HG03175 (cell line): ENCODE measurements at regions not wholly inside any gene's neighbourhood (a gene's known extent, or its start where the extent isn't known, plus 50 kb on each side); places are given as distances from the start of the nearest gene placed in this dataset.
"Not testable (repeated sequence)": the region's sequence is repeated elsewhere in the genome, so short reads cannot be mapped to it uniquely, and the experiment has no call there.

Experiments
- ATAC-seq: cut with Tn5 transposase; IDR thresholded peaks from one replicate; pipeline ENCODE4 v1.9.1; 2021; ENCODE audit warnings: mild to moderate bottlenecking, moderate library complexity; ENCODE audit not compliant: unreplicated experiment

DNA sequence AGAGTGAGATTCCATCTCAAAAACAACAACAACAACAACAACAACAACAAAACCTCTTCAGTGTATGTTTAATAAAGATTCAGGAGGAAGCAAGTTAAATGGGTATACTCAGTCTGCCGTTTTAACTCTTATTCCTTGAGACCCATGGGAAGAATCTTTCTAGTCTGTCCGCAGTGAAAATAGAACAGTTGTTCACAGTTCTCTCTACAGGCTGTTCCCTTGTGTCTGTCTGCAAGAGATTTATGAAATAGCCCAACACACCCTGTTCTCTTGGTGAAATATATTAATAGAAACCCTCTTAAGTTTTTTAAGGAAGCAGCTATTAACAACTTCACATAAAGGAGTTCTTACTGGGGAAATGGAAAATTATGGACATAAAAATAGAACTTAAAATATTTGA, 682.2 kb upstream of the RAG2 start:
- no peak for ATAC-seq

DNA sequence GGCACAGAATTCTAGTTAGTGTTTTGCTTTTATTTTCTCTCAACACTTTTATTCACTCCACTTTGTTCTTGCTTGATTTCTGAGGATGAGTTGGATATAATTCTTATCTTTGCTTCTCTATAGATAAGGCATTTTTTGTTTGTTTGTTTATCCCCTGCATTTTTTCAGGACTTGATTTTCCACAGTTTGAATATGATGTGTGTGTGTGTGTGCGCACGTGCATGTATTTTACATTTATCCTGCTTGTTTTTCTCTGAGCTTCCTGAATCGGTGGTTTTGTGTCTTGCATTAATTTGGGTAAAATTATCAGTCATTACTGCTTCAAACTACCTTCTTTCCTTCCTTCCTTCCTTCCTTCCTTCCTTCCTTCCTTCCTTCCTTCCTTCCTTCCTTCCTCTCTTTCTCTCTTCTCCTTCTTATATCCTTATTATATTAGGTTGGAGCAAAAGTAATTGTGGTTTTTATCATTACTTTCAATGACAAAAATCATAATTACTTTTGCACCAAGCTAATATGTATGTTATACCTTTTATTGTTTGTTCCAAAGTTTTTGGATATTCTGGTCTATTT, 679.9 kb upstream of the RAG2 start:
- ATAC-seq: no peak

DNA sequence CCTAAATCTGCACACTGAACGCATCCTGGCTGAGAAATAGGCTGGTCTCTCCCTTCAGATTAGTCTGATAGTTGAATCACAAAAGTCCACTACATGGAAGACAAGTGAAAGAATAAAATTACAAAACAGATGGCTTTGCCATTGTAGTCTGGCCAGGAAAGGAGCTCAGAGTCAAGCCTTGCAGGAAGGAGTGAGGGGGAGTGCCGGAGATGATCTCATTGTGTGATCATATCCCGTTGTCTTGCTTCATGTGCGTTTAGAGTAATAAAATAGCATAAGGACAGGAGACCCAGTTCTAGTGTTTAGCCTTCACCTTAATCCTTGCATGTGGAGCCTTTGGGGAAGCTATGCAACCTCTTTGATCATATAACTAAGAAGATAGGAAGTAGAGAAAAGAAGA, 666.7 kb upstream of the RAG2 start:
- no peak for ATAC-seq

DNA sequence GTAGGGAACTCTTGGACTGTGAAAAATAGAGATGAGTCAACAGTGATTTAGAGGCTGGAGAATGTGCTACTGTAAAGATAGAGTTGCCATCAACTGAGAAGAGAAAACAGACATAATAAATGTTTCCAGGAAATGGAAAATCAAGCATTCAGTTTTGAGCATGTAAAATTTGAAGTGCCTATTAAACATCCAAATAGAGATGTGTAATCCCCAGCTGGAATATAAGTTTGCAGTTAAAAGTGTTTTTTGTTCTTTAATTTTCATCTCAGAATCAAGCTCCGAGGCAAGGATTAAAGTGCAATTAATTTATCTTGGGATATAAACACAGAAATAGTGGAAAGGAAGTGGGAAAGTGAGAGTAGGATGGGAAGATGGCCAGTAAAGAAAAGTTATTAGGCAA, 666.0 kb upstream of the RAG2 start:
- ATAC-seq: no peak

DNA sequence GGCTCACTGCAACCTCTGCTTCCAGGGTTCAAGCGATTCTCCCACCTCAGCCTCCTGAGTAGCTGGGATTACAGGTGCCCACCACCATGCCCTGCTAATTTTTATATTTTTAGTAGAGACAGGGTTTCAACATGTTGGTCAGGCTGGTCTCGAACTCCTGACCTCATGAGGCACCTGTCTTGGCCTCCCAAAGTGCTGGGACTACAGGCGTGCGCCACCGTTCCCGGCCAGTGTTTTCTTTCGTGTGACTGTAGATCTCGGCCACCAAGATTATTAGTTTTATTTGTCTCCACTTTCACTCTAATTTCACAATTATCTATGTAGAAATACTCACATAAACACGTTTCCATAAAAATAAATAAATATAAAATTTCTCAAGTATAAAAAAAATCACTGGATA, 665.4 kb upstream of the RAG2 start:
- not testable (repeated sequence) for ATAC-seq

DNA sequence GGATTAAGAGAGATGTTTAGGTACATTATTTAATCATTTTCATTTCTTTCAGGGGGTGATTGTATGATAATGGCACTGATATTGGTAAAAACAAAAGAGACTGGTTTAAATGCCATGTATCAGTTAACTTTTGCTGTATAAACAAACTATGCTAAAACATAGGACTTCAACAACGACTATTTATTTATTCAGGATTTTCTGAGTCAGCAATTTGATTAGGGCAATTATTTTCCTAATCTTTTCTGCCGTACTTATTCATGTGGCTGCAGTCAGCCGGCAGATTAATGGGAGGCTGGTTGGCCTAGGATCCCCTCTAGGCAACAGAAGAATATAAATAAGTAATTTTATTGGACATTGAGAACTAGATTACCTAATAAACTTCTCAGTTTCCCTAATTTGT, 661.7 kb upstream of the RAG2 start:
- no peak for ATAC-seq

DNA sequence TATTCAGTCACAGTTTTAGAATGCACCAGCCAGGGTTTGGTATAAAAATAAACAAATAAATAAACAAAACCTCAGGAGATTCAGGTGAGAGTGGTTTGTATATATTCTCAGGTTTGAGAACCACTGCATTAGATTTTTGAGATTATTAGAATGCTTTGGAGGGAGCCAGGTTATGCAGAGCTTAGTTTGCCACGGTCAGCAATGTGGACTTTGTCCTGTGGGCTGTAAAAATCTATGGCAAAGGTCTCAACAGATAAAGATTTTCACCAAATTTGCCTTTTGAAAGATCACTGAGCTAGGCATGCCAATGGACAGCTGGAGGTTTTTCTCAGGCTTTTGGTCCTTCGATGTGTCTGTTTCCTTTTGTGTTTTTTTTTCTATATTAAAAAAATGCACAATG, 650.1 kb upstream of the RAG2 start:
- no peak for ATAC-seq

DNA sequence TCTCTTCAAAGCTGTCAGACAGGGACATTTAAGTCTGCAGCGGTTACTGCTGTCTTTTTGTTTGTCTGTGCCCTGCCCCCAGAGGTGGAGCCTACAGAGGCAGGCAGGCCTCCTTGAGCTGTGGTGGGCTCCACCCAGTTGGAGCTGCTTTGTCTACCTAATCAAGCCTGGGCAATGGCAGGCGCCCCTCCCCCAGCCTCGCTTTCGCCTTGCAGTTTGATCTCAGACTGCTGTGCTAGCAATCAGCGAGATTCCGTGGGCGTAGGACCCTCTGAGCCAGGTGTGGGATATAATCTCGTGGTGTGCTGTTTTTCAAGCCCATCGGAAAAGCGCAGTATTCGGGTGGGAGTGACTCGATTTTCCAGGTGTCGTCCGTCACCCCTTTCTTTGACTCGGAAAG, 648.1 kb upstream of the RAG2 start:
- not testable (repeated sequence) for ATAC-seq

DNA sequence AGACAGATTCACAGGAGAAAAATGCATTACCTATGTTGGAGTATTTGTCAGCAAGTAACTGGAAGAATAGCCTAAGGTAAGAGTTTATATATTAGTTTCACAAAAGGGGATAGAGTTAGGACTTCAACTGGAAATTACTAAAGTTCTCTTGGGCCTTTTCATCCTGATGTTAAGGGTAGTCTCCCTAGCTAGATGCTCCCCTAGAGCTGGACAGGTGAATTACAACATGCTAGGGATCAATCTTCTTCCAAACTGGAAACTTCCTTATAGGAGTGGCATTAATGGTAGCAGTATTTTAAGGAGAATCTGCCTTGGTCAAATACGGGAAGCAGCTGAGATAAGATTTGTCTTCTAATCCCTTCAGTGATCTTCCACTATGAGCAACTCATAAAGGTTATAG, 632.8 kb upstream of the RAG2 start:
- ATAC-seq: no peak

DNA sequence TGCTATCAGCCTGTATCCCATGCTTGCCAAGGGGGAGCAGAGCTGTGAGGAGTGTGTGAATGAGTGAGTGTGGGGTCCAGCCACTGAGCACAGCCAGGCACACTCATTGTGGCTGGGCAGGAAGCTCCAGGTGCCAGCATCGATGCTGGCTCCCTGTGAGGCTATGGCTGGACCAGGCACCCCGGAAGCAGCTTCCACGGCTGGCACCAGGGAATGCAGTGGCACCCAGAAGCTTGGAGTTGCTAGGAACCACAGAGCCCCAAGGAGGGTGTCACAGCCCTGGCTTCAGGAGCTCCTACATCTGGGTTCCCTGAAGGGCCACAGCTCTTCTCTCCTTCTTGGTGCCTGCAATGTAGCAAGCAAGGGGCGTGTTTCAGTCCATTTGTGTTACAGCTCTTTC, 625.9 kb upstream of the RAG2 start:
- ATAC-seq: no peak

DNA sequence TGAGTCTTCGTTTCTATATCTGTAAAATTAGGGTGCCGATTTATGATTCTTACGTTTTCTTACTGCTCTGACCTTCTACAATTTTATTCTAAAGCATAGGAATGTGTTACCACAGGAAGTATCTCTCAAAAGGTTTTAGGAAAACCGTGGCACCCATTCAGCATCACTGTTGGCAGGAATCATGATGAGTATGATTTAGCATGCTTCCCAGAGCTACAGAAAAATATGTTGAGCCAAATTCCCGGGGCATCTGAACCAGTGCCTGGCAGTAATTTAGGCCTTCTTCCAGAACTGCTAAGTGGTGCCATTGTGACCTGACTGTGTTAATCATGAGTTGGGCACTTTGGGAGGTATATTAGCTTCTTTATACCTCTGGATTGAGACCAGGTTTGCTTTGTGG, 605.0 kb upstream of the RAG2 start:
- no peak for ATAC-seq

DNA sequence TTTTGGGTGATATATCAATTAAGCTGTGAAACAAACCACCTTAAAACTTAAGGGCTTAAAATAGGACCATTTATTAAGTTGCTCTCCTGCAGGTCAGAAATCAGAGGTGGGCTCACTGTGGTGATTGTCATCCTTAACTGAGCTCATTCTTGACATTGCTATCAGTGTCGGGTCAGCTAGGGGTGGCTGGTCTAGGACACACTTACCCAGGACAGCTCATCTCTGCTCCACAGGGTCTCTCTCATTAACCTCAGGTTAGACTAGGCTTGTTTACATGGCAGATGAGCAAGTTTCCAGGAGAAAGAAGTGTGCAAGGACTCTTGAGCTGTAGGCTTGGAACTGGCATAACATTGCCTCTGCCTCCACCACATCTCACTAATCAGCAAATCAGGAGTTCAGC, 601.0 kb upstream of the RAG2 start:
- ATAC-seq: no peak

DNA sequence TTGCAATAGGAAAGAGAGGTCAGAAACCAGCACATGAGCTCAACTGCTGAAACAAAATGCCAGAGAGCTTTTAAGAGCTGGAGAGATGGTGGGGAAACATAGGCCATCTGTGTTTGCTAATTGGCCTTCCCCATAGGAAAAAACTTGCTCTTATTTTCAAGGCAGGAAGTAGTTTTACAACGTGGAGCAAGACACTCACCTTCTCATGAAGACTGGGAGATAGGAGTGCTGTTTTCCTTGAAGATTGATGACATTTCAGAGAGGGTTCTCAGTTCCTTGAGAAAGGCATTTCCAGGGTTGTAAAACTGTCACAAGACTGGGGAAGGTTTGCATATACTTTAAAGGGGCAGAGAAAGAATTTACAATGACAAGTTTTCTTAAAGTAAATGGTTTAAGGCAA, 586.3 kb upstream of the RAG2 start:
- no peak for ATAC-seq

DNA sequence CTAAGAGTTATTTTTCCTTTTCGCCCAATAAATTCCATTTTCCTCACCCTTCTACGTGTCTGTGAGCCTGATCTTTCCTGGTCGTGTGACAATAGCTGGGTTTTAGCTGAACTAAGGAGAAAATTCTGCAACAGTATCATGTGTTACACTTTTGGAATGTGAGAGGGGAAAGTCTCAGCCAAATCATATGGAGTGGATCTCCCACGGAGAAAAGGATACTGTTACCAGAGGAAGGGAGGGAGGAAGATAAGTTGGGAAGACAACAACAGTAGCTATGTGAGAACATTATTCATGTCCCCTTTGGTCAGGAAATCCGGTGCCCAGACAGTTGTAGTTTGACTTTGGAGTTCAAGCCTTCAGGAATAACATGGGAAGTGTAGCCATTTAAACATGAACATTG, 584.0 kb upstream of the RAG2 start:
- no peak for ATAC-seq

DNA sequence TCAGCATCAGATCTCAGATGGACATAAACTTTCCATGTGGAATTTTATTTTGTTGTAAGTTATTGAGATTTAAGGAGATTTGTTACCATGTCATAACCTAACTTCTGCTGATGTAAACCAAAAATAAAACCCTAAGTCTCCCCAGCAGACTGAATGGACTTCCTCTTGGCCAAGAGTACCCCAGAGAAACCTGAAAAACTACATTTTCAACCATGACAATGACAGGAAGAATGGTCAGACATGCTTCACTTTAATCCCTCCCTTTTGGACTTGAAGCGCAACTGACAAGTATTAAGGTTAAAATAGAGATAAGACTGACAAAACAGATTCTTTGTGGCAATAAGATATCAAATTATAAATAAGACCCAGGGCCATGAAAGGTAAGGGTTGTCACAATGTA, 579.7 kb upstream of the RAG2 start:
- ATAC-seq: no peak

DNA sequence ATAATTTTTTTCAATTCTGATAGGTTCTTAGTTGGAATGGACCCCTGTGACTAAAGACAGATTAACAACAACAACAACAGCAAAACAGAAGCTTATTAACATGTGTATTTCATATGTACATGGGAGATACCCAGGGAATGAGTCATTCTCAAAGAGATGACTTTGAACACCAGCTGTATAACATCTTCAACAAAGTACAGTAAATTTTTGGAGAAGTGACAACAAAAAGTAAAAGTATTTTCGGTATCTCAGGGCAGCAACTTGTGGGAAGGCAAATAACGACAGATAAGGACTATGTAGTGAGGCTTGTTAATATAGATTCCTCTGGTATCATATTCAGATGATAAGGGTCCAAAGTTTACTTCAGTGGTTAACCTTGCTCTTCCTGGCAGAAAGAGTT, 573.4 kb upstream of the RAG2 start:
- no peak for ATAC-seq

DNA sequence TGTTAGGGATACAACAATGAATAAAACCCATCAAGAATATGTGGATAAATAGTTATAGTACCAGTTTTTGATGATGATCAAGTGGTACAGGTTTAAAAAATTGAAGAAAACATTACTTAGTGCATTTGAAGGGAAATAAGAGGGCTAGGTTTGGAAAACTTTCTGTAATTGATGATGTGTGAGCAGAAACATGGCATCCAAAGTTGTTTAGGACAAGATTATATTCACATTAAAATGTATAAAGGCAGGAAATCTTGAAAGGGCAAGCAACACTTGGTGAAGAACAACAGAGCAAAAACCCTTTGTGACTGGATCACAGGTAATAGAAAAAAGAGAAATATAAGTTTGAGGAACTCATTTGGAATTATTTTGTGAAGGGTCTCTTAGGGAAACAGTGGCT, 572.3 kb upstream of the RAG2 start:
- no peak for ATAC-seq

DNA sequence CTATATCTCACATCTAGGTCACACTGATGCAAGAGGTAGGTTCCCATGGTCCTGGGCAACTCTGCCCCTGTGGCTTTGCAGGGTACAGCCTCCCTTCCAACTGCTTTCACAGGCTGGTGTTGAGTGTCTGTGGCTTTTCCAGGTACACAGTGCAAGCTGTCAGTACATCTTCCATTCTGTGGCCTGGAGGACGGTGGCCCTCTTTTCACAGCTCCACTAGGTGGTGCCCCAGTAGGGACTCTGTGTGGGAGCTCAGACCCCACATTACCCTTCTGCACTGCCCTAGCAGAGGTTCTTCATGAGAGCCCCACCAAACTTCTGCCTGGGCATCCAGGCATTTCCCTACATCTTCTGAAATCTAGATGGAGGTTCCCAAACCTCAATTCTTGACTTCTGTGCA, 547.4 kb upstream of the RAG2 start:
- not testable (repeated sequence) for ATAC-seq

DNA sequence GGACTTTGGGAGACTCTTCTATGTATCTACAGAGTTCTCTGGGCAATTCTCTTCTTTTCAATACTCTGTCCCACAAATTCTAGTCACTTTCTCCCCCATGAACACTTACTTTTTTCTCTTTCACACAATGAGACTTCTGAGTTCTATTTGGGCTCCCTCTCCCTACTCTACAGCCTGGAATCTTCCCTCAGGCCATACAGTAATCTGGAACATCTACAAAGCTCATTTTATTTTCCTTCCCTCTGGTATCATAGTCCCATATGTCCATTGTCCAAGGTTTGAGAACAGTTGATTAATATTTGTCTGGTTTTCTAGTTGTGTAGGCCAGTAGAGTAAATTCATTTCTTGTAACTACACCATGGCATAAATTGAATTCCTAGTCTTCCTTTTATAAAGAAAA, 544.6 kb upstream of the RAG2 start:
- no peak for ATAC-seq

DNA sequence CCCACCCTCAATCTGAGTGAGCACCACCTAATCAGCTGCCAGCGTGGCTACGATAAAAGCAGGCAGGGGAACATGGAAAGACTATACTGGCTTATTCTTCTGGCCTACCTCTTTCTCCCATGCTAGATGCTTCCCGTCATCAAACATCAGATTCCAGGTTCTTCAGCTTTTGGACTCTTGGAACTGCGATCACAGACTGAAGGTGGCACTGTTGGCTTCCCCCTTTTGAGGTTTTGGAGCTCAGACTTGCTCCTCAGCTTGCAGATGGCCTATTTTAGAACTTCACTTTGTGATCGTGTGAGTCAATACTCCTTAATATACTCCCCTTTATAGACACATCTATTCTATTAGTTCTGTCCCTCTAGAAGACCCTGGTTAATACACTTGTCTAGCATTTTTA, 543.7 kb upstream of the RAG2 start:
- no peak for ATAC-seq

DNA sequence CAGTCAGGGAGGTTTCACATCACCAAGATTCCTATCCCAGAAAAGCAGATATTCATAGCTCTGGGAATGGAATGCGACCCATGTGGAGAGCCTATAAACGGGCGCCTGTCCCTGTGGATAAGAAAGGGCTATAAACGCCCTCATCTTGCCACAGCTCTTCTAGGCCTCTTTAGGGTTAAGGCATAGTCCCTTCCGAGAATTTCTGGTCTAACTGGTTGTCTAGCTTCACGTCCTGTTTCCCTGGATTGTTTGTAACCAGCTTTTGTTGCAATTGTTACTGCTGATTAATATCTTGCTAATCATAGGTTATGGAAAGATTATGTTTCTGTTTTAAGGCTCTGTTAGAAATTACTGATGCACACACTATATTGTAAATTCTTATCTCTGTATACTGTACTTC, 537.6 kb upstream of the RAG2 start:
- not testable (repeated sequence) for ATAC-seq

DNA sequence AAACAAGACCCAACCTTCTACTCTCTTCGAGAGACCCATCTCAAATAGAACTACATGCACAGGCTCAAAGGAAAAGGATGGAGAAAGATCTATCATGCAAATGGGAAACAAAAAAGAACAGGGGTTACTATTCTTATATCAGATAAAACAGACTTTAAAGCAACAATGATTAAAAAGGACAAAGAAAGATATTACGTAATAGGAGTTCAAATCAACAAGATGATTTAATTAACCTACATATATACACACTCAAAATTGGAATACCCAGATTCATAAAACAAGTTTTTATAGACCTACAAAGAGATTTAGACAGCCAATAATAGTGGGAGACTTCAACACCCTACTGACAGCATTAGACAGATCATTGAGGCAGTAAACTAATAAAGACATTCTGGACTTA, 536.6 kb upstream of the RAG2 start:
- no peak for ATAC-seq

DNA sequence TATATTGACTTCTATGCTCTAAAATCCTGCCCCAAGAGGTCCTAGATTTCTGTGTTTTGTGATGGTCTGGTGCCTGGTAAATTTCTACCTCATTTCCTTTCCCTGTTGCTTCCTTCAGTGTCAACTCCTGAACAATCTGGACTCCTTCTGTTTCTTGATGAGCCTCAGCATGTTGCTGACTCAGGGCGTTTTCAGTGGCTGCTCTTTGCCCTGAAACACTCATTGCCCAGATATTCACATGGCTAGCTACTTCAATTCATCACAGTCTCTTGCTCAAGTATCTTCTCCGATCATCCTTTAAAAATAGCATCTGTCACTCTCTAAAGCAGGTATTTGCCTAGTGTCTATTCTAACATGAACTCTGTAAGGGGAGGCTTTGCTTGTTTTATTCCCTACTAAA, 526.3 kb upstream of the RAG2 start:
- ATAC-seq: no peak

DNA sequence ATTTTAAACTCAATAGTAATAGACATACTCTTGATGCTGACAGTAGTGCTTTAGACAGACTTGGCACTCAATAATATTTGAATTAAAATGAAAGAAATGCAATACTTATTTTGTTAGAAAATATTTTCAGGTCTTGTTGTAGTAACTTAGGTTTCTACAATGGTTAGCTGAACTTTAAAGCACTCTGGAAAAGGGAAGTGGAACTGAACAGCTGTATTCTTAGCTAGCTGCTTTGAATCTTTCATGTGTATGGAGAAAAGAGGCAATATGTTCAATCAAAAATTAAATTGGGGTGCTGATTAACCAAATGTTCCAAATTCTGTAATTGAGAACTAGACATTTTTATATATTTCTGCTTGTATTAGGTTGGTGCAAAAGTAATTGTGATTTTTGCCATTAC, 517.9 kb upstream of the RAG2 start:
- ATAC-seq: no peak
